ENCODE measurements at regions not wholly inside any gene's neighbourhood (a gene's known extent, or its start where the extent isn't known, plus 50 kb on each side); places are given as distances from the start of the nearest gene placed in this dataset.

DNA sequence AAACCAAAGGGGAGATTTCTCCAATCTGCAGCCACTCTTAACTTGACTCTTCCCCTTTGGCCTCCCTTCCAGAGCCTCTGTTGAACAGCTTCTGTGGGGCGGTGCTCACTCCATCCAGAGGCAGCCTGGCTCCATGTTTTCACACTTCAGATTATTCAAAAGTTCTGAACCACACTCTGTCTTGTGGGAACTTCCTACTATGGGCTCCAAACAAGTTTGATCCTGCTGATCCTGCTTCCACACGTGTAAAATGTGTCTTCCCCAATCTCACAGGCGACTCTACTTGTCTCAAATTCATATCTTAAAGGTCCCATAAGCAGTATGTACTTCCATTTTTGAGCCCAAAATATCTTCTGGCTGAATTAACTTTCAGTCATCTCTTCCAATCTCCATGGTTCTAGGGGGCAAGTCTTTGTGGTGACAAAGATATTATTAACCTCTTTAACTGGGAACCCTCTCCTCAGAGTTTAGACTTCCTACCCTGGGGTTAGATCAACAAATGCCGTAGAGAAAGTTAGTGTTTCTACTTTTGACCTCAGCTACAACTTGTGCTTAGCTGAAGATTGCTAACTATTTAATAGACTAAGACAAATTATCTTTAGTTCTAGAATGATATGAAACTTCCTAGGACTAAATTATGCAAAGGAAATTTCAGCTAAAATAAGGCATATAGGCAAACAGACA lies 176.3 kb upstream of the BCL6 start:
- TF ChIP-seq POLR2A (IDR thresholded peaks at IDR 0.05; ENCODE audit: low read depth, low read length) (no peak), POLR2AphosphoS5 (IDR thresholded peaks at IDR 0.05; ENCODE audit: insufficient read depth, low read depth, low read length) (no peak), EZH2 (IDR thresholded peaks at IDR 0.05; ENCODE audit: borderline replicate concordance, low read depth, low read length, severe bottlenecking) (no peak), GATA2 (IDR thresholded peaks at IDR 0.05; ENCODE audit: insufficient read depth, insufficient read length, low read depth, low read length) (no peak), MYC (IDR thresholded peaks at IDR 0.05; ENCODE audit: low read depth, low read length) (no peak), JUN (IDR thresholded peaks at IDR 0.05; ENCODE audit: borderline replicate concordance, insufficient read depth, insufficient read length, low read depth) (no peak)
- TF ChIP-seq, protein P1, sequence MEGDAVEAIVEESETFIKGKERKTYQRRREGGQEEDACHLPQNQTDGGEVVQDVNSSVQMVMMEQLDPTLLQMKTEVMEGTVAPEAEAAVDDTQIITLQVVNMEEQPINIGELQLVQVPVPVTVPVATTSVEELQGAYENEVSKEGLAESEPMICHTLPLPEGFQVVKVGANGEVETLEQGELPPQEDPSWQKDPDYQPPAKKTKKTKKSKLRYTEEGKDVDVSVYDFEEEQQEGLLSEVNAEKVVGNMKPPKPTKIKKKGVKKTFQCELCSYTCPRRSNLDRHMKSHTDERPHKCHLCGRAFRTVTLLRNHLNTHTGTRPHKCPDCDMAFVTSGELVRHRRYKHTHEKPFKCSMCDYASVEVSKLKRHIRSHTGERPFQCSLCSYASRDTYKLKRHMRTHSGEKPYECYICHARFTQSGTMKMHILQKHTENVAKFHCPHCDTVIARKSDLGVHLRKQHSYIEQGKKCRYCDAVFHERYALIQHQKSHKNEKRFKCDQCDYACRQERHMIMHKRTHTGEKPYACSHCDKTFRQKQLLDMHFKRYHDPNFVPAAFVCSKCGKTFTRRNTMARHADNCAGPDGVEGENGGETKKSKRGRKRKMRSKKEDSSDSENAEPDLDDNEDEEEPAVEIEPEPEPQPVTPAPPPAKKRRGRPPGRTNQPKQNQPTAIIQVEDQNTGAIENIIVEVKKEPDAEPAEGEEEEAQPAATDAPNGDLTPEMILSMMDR (IDR thresholded peaks at IDR 0.05; ENCODE audit: extremely low read depth in 1 of 2, insufficient read depth in 1 of 2, low read depth in 1 of 2, low read length in 2 of 2): no peak
- TF ChIP-seq, protein P2, sequence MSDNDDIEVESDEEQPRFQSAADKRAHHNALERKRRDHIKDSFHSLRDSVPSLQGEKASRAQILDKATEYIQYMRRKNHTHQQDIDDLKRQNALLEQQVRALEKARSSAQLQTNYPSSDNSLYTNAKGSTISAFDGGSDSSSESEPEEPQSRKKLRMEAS (IDR thresholded peaks at IDR 0.05; ENCODE audit: insufficient read depth, insufficient read length): no peak
